OCI-LY7 (cell line): ENCODE measurements at regions not wholly inside any gene's neighbourhood (a gene's known extent, or its start where the extent isn't known, plus 50 kb on each side); places are given as distances from the start of the nearest gene placed in this dataset.

Source experiments
- BruUV-seq: library from RNA; stranded (reverse); fragments of 400-500 nt; replicated peaks from 2 replicates; lab custom pipeline; 2021; lab: Mats Ljungman, UMichigan
- CTCF ChIA-PET: fragments of 300-600 bp; sonication (Branson Sonifier 250); formaldehyde crosslinking; loops from one replicate; lab custom pipeline; 2022; ENCODE audit warnings: antibody characterized with exemption; ENCODE audit not compliant: unreplicated experiment; lab: Charles Lee
- POLR2A ChIA-PET: fragments of 300-600 bp; sonication (Branson Sonifier 250); formaldehyde crosslinking; loops from one replicate; lab custom pipeline; 2022; ENCODE audit warnings: antibody characterized with exemption; lab: Charles Lee
- DNase-seq: peaks from one replicate; pipeline ENCODE4 v3.0.0-alpha.2; 2015; ENCODE audit warnings: low spot score
- H2AFZ ChIP-seq: fragments of 200-600 bp; sonication (generic), shearing (Covaris generic); 2 replicates; pipeline ENCODE4 v1.6.1; 2014; ENCODE audit warnings: mild to moderate bottlenecking, antibody characterized with exemption, low read length, moderate library complexity
- H3K27ac ChIP-seq: fragments of 200-600 bp; sonication (generic); 2 replicates; pipeline ENCODE4 v1.5.1; 2014; ENCODE audit warnings: mixed run types, low read depth, mild to moderate bottlenecking, moderate library complexity, low read length, inconsistent platforms; ENCODE audit not compliant: poor library complexity, severe bottlenecking
- H3K36me3 ChIP-seq: fragments of 200-600 bp; sonication (generic); 2 replicates; pipeline ENCODE4 v1.6.1; 2014; ENCODE audit warnings: mild to moderate bottlenecking, antibody characterized with exemption, low read length, moderate library complexity, mixed read lengths; ENCODE audit not compliant: insufficient read depth
- H3K4me1 ChIP-seq: fragments of 200-600 bp; sonication (generic); 2 replicates; pipeline ENCODE4 v1.5.1; 2014; ENCODE audit warnings: mild to moderate bottlenecking, low read length; ENCODE audit not compliant: insufficient read depth, poor library complexity, severe bottlenecking
- H3K4me2 ChIP-seq: fragments of 200-600 bp; sonication (generic); 2 replicates; pipeline ENCODE4 v1.6.1; 2014; ENCODE audit warnings: mild to moderate bottlenecking, low read length
- H3K4me3 ChIP-seq: fragments of 200-600 bp; sonication (generic); 2 replicates; pipeline ENCODE4 v1.5.1; 2014; ENCODE audit warnings: mild to moderate bottlenecking, low read depth, low read length; ENCODE audit not compliant: poor library complexity, severe bottlenecking
- H3K79me2 ChIP-seq: fragments of 200-600 bp; sonication (generic); 2 replicates; pipeline ENCODE4 v1.6.1; 2016; ENCODE audit warnings: low read depth, mild to moderate bottlenecking, low read length, moderate library complexity, mixed read lengths; ENCODE audit not compliant: insufficient read depth
- H3K9me2 ChIP-seq: fragments of 200-600 bp; sonication (generic); 2 replicates; pipeline ENCODE4 v1.6.1; 2016; ENCODE audit warnings: mild to moderate bottlenecking, low read length, mixed read lengths; ENCODE audit not compliant: insufficient read depth
- H3K9me3 ChIP-seq: fragments of 200-600 bp; sonication (generic); 2 replicates; pipeline ENCODE4 v1.6.1; 2014; ENCODE audit warnings: mild to moderate bottlenecking, mixed run types, low read length, mixed read lengths
- H4K20me1 ChIP-seq: fragments of 200-600 bp; sonication (generic); 2 replicates; pipeline ENCODE4 v1.6.1; 2014; ENCODE audit warnings: mild to moderate bottlenecking, antibody characterized with exemption, low read length, moderate library complexity, mixed read lengths; ENCODE audit not compliant: insufficient read depth
- CTCF ChIP-seq: fragments of 200-600 bp; sonication (generic); conservative IDR thresholded peaks from 2 replicates; pipeline ENCODE4 v1.5.1; 2014; ENCODE audit warnings: mild to moderate bottlenecking, antibody characterized with exemption, low read length, moderate library complexity, mixed read lengths
- EZH2phosphoT487 ChIP-seq: fragments of 200-600 bp; sonication (generic); IDR thresholded peaks from 2 replicates; pipeline ENCODE4 v1.6.1; 2018; ENCODE audit warnings: low read depth, borderline replicate concordance, mild to moderate bottlenecking, mixed run types, antibody characterized with exemption, low read length, moderate library complexity, mixed read lengths
- intact Hi-C: fragments of 100-400 bp; cut with micrococcal nuclease; formaldehyde crosslinking; loops from one replicate; pipeline ENCODE4 v1.10.0; 2022; ENCODE audit not compliant: unreplicated experiment

DNA sequence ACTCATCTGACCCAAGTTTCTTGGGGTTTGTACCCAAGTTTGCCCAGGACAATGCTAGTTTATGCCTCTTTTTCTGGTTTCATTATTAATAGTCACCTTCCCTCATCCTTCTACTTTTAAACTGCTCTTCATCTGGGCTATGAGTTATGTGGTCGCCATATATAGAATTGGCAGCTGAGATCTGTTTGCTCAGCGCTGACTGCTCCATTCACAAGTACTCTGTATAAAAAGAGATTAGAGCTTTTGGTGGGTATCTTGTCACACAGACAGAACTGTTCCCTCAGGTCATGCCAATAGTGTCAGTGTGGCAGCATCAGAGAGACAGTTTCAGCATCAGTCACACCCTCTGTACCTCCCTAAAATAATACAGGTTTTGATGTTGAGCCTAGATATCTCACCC lies 326.0 kb downstream of the RAB38 start:
- Histone ChIP-seq H3K27ac (no peak overlapping the region), H3K4me3 (no peak overlapping the region), H3K9me2 (peaks cover 4% of the 10 kb centered on the region; the same call in 1 of the 2 replicates), H3K79me2 (no peaks in the 10 kb centered on the region), H3K9me3 (no peaks in the 10 kb centered on the region), H4K20me1 (no peaks in the 10 kb centered on the region), H3K4me1 (no peaks in the 10 kb centered on the region), H3K4me2 (no peak overlapping the region), H3K36me3 (no peaks in the 10 kb centered on the region), H2AFZ (no peak overlapping the region)
- CTCF ChIA-PET = no interaction called here
- POLR2A ChIA-PET = no interaction called here
- no peak for DNase-seq
- BruUV-seq = no TSS peak
- TF ChIP-seq EZH2phosphoT487 = no peak
- TF ChIP-seq CTCF = no peak
- intact Hi-C loops = no loop called here

- TF ChIP-seq EZH2phosphoT487 (no peak), CTCF (no peak)
- Histone ChIP-seq H3K4me1 (no peaks in the 10 kb centered on the region), H3K79me2 (no peaks in the 10 kb centered on the region), H3K9me3 (peaks cover 10% of the 10 kb centered on the region; the same call in 1 of the 2 replicates), H4K20me1 (no peaks in the 10 kb centered on the region), H3K4me3 (no peak overlapping the region), H3K27ac (no peak overlapping the region), H3K36me3 (no peaks in the 10 kb centered on the region), H2AFZ (no peak overlapping the region), H3K4me2 (no peak overlapping the region), H3K9me2 (peaks cover 4% of the 10 kb centered on the region; the same call in 1 of the 2 replicates)
- ChIA-PET POLR2A (no interaction called here), CTCF (no interaction called here)
- intact Hi-C loops = no loop called here
- DNase-seq = no peak
- no TSS peak for BruUV-seq
Measured at GRCh38 chr11:87840786-87841185, 334.5 kb downstream of the RAB38 start.

DNA sequence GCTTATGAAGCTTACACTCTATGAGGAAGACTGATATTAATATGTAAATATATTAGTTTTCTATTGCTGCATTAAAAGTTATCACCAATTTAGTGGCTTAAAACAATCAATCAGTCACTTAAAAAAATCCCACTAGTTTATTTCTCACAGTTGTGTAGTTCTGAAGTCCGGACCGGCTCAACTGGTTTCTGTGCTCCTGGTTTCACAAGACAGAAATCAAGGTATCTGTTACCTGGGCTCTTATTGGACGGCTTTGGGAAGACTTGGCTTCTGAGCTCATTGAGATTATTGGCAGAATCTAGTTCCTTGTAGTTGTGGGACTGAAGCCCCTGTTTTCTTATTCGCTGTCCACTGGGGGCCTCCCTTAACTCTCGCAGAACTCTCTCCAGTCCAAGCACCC lies 343.0 kb downstream of the RAB38 start:
- Histone ChIP-seq H3K9me2 (no peaks in the 10 kb centered on the region), H3K4me3 (no peak overlapping the region), H3K4me1 (no peaks in the 10 kb centered on the region), H4K20me1 (no peaks in the 10 kb centered on the region), H3K9me3 (no peaks in the 10 kb centered on the region), H3K79me2 (no peaks in the 10 kb centered on the region), H3K4me2 (no peak overlapping the region), H2AFZ (no peak overlapping the region), H3K36me3 (no peaks in the 10 kb centered on the region), H3K27ac (no peak overlapping the region)
- no peak for DNase-seq
- ChIA-PET POLR2A (interaction anchor here (1.1 kb wide), 1 partner anchor 18 kb away, joined by 3 read pairs; no protein-coding TSS in a partner anchor), CTCF (no interaction called here)
- BruUV-seq = no TSS peak
- intact Hi-C loops = no loop called here
- no peak for TF ChIP-seq EZH2phosphoT487
- no peak for TF ChIP-seq CTCF
